Activated CD4-positive, alpha-beta T cell treated with anti-CD3 and anti-CD28 coated beads for 1 hour (primary cell): ENCODE measurements at regions not wholly inside any gene's neighbourhood (a gene's known extent, or its start where the extent isn't known, plus 50 kb on each side); places are given as distances from the start of the nearest gene placed in this dataset.

Experiments
- DNase-seq: peaks from one replicate; pipeline ENCODE4 v3.0.0-alpha.2; 2020

GRCh38 chr14:87229131-87229530 is 763.9 kb downstream of the GALC start:
- DNase-seq = no peak

- no peak for DNase-seq
Observed at GRCh38 chr14:87217023-87217422, 776.0 kb downstream of the GALC start.

- DNase-seq = no peak
Observed at GRCh38 chr14:87214558-87214957, 778.4 kb downstream of the GALC start.

DNA sequence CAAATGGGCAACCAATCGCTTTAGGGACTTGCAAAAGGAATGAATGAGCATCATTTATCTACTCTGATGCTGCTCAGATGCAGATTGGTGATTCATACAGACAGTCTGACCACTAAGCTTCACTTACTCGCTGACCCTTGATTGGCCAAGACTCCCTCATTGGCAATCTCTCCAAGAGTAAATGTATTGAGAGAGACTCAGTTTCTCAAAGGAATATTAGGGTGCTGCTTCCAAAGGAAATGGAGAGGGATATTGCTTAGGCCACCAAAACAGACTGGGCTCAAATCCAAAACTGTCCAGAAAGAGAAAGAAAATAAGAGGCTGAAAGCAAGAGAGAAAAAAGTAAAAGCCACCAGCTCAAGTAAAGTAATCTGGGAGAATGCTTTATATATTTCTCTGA is 785.2 kb downstream of the GALC start:
- no peak for DNase-seq

GRCh38 chr14:87205811-87206210 is 787.2 kb downstream of the GALC start:
- DNase-seq = no peak

DNA sequence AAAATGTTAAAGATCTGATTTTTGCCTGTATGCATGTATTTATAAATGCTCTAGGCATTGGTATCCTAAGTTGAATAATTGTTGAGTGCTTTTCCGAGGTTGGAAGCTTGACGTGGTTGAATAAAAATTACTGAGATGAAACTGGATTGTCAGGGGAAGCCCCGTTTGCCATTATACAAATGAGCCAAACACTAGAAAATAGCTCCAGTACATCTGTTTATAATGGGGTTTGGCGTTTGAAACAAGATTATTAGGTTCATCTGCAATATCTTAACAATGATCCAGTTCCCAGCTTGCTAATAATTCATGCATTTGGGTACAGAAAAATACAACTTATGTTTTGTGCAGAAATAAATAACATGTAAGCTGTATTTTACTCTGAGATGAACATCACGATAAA is 789.6 kb downstream of the GALC start:
- DNase-seq = no peak

- DNase-seq = no peak
Observed at GRCh38 chr14:87199381-87199780, 793.6 kb downstream of the GALC start.

DNA sequence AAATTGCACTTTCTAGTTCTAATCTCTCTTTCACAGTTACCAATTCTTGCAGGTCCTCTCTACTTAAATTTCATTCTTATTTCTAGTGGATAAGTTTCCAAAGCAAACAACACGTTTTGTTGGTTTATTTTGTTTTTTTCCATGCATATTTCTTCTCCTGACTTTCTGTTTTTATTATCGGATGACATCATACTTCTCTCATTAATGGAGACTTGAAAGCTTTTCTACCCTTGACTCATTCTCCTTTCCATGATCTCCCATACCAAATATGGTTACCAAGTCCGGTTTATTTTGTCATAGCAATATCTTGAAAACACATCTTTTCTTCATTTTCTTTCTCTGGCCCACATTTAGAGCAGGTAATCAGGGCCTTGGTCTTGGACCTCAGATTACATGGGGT is 796.5 kb downstream of the GALC start:
- DNase-seq = no peak

GRCh38 chr14:87187786-87188185 is 805.2 kb downstream of the GALC start:
- DNase-seq = no peak

- DNase-seq = no peak
Observed at GRCh38 chr14:87186737-87187136, 806.2 kb downstream of the GALC start.

DNA sequence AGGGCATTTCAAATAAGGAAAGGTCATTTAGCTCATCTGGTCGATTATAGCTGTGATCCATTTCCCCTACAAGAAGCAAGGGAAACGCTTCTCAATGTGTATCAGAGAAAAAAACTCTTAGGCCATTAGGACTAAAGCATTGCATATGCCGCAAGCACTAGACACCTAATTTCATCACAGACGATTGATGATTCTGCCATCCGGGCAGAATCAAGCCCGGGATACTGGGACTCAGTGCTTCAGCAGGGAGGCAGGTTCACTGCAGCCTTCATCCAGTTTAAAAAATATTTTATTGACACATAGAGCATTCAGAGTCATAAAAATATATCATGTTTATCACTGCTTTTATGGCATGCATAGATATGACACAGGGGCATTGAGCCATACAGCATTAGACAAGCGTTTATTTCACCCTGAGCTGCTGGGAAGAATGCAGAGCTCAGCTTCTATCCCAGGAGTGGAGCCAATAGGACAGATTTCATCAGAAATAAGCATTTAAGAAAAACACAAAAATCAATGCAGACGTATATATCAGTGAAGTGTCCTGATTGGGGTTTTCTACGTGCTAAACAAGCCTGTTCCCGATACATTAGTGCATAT is 806.9 kb downstream of the GALC start:
- DNase-seq = no peak

DNA sequence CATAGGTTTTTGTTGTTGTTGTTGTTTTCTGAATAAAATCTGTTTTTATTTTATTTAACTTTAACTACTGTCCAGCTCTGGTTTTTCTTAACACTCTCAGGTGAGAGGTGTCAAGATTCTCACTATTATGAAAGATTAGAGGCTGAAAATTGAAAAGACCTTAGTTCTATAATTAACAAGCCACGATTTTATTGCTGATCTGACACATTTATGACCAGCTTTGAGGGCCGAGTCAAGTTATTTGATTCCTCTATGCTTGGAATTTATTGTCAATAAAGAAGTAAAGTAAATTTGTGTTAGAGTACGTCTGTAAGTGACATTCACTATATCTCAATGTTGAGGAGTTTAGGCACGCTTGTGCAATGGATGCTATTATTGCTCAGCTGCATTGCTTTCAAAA is 808.8 kb downstream of the GALC start:
- no peak for DNase-seq

- DNase-seq = no peak
Observed at GRCh38 chr14:87181288-87181687, 811.7 kb downstream of the GALC start.

- DNase-seq = no peak
Observed at GRCh38 chr14:87179936-87180335, 813.0 kb downstream of the GALC start.

- no peak for DNase-seq
Observed at GRCh38 chr14:87178277-87178676, 814.7 kb downstream of the GALC start.

DNA sequence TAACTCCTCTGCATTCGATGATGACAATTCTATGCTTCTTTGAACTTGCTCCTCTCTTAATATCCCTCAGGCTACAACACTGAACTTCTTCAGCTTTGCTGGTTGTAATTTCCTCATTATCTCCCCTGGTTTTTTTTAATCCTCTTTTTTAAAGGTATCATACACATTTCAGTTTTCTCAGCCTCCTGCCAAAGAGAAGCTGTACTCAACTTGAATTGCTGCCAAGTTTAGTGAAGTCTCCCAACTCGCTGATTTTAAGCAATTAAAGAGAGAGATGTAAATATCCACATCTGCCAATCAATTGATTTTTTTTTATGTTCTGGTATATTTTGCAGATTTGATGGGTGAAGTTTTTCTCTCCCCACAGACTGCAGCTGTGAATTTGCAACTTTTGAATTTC is 817.8 kb downstream of the GALC start:
- DNase-seq = no peak

GRCh38 chr14:87171141-87171540 is 821.8 kb downstream of the GALC start:
- no peak for DNase-seq

GRCh38 chr14:87170179-87170578 is 822.8 kb downstream of the GALC start:
- DNase-seq = no peak

- DNase-seq = no peak
Observed at GRCh38 chr14:87169362-87169761, 823.6 kb downstream of the GALC start.

DNA sequence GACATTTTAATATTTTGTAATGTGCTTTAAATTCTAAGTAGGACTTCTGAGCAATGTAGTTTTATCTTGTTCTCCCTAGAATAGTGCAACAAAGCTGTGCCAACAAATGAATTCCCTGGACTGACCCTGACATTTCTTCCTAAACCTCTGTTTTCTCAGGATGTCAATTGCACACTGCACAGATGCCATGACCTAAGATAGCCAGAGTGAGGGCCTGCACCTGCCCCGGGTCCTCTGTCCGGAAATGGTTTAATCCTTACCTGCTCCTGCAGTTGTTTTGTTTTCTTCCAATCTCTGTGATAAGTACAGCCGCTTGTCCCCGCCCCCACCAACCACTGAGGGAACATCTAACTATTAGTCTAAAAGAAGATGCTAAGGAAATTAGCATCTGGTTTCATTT is 831.5 kb downstream of the GALC start:
- DNase-seq = no peak

GRCh38 chr14:87160989-87161388 is 832.0 kb downstream of the GALC start:
- DNase-seq = no peak

DNA sequence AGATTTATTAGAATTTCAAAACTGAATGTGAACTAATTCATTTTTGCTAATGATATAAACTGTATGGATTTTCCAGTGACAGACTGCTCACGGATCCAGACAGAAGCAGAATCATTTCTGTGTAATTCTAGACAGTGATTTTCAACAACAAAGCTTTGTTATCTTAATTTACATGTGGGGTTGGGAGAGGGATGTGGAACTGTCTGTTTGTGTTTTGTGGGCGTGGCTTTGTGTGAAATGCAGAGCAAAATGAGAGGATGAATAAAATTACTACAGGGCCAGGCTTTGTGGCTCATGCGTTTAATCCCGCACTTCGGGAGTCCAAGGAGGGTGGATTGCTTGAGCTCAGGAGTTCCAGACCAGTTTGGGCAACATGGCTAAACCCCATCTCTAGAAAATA is 834.7 kb downstream of the GALC start:
- DNase-seq = no peak

DNA sequence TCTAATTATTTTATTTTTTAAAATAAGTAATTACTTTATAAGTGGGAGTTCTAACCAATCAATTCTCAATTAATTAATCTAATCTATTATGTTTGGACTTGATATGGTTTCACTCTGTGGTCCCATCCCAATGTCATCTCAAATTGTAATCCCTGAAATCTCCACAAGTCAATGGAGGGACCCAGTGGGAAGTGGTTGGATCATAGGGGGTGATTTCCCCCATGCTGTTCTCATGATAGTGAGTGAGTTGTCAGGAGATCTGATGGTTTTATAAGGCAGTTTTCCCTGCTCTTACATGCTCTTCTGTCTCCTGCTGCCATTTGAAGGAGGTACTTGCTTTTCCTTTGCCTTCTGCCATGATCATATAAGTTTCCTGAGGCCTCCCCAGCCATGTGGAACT is 836.1 kb downstream of the GALC start:
- no peak for DNase-seq

DNA sequence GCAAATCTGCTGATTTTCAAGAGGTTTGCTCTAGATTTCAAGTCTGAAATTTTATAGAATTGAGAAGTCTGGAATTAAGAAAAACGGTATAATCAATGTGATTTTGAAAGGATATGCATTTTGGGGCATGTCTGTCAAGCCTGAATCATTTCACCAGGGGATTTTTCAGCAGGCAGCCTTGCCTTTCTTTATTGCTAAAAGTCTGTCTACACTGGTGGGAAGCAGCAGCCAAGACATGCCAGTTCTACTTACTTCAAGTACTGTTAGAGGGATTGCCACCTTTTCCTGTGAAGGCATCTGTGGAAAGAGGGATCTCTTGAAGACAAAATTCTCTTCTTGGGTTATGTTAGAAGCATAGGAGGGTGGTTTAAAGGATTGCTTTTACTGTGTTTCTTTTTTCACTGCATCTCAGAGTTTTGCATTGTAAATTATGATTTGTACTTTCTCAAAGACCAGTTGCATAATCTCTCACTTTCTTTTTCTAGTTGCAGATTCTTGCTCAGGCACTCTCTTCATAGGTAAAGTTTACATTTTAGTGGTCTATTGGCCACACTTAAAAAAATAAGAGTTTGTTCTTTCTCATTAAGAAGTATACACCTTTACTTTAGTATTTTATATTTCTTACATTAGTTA is 837.0 kb downstream of the GALC start:
- no peak for DNase-seq

DNA sequence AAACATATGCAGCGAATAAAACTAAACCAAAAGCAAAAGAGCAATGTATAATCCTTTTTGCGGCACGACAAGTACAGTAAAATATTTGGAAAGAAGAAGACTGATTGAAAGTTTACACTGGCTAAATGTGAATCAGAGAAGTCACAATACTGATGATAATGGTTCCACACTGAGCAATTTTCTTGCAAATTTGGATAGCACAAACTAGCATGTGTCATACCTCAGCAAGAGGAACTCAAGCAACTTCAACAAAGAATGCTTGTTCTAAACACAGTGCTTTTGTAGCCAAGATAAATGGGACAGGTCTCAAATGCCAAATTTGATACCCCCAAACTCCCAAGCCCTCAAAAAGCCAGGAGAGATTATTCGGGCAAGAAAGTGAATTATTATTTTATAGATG is 839.1 kb downstream of the GALC start:
- no peak for DNase-seq
